Esophagus squamous epithelium (tissue), 5 donors: ENCODE measurements at regions not wholly inside any gene's neighbourhood (a gene's known extent, or its start where the extent isn't known, plus 50 kb on each side); places are given as distances from the start of the nearest gene placed in this dataset.

Experiments
- DNase-seq: peaks from one replicate; lab custom pipeline; 2025; lab: John Stamatoyannopoulos, UW
- H3K27ac ChIP-seq, 4 donors: fragments of 200-600 bp; sonication (generic); one replicate each; pipeline ENCODE4 v1.5.1; 2016 to 2019; ENCODE audit warnings: mild to moderate bottlenecking in 1 of 4
- H3K27me3 ChIP-seq, 4 donors: fragments of 200-600 bp; sonication (generic); 1 replicate in 3 of 4; 2 replicates in 1 of 4; pipeline versions ENCODE4 v1.5.1 to v1.6.0; 2017 to 2021; ENCODE audit warnings: antibody characterized with exemption in 1 of 4
- H3K36me3 ChIP-seq, 3 donors: fragments of 200-600 bp; sonication (generic); one replicate each; pipeline ENCODE4 v1.5.1; 2016 to 2019
- H3K4me1 ChIP-seq, 3 donors: fragments of 200-600 bp; sonication (generic); one replicate each; pipeline ENCODE4 v1.5.1; 2017 to 2019
- H3K4me3 ChIP-seq, 4 donors: fragments of 200-600 bp; sonication (generic); 1 replicate in 3 of 4; 2 replicates in 1 of 4; pipeline ENCODE4 v1.5.1; 2016 to 2019; ENCODE audit warnings: mild to moderate bottlenecking in 2 of 4, moderate library complexity in 1 of 4
- H3K9me3 ChIP-seq, 3 donors: fragments of 200-600 bp; sonication (generic); one replicate each; pipeline ENCODE4 v1.5.1; 2016 to 2019
- POLR2A ChIP-seq, 4 donors: fragments of 450-650 bp; IDR thresholded peaks; one replicate each; pipeline ENCODE4 v1.6.1; 2017; ENCODE audit warnings: antibody characterized with exemption in 4 of 4, mild to moderate bottlenecking in 4 of 4, moderate library complexity in 3 of 4
- WGBS, 2 donors: methylation state at CpG; one replicate each; pipeline ENCODE4 v1.1.5; 2018; 5-methylcytosine and 5-hydroxymethylcytosine counted together
- intact Hi-C: fragments of 100-400 bp; cut with DNase I; formaldehyde crosslinking; loops from one replicate; pipeline ENCODE4 v1.15.0; 2022
- TF ChIP-seq, protein P1 (sequence below), 6 experiments: fragments of 450-650 bp in 4 of 6; fragments of 200-600 bp in 2 of 6; sonication (generic) in 2 of 6; IDR thresholded peaks; one replicate each; pipeline ENCODE4 v1.5.1; 2016 to 2019; ENCODE audit warnings: antibody characterized with exemption in 6 of 6, mild to moderate bottlenecking in 4 of 6, moderate library complexity in 4 of 6
- donor health status: DM: yes; HTN: yes; CAD: no.

DNA sequence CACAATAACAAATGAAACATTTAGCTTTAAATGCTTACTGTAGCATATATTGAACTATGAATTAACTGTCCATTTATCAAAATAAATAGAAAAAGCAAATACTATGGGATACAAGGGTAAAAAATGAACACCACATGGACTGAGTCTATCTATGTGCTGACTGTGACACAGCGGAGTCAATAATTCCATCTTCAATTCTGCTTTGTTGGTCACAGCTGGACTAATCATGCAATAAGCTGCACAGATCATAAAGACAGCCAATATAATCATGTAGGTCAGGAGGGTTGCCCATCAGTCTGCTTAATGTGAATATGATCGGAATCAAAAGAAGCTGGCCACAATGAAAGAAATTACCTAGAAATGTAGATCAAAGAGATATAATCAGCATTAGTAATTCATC, 95.7 kb upstream of the FAM47A start:
- Histone ChIP-seq H3K36me3 (no peaks in the 10 kb centered on the region), H3K4me3 (no peak overlapping the region), H3K9me3 (no peaks in the 10 kb centered on the region), H3K27me3 (no peaks in the 10 kb centered on the region), H3K27ac (no peak overlapping the region), H3K4me1 (no peaks in the 10 kb centered on the region)
- TF ChIP-seq POLR2A (IDR thresholded peaks at IDR 0.05), result no peak
- TF ChIP-seq, protein P1, sequence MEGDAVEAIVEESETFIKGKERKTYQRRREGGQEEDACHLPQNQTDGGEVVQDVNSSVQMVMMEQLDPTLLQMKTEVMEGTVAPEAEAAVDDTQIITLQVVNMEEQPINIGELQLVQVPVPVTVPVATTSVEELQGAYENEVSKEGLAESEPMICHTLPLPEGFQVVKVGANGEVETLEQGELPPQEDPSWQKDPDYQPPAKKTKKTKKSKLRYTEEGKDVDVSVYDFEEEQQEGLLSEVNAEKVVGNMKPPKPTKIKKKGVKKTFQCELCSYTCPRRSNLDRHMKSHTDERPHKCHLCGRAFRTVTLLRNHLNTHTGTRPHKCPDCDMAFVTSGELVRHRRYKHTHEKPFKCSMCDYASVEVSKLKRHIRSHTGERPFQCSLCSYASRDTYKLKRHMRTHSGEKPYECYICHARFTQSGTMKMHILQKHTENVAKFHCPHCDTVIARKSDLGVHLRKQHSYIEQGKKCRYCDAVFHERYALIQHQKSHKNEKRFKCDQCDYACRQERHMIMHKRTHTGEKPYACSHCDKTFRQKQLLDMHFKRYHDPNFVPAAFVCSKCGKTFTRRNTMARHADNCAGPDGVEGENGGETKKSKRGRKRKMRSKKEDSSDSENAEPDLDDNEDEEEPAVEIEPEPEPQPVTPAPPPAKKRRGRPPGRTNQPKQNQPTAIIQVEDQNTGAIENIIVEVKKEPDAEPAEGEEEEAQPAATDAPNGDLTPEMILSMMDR (IDR thresholded peaks at IDR 0.05), result no peak
- intact Hi-C loops, result no loop called here
- no peak for DNase-seq
- 81 to 88% methylated on average over 2 of the region's 2 CpGs for WGBS, 2 donors

DNA sequence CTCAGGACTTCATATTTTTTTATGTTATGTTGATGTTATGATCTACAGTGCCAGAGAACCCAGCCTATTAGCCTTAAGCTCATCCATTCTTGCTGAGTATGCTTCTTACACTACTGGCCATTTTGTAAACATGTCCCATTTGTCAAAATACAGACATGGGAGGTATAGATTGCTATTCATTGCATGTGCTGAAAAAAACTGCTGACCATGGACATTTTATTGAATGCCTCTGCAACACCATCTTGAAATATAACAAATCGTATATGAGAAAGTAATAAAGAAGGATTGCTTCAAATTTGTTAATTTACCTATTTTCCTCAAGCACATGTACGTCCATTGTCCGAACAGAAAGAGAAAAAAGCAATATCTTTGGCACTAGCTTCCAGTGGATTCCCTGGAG, 91.5 kb upstream of the FAM47A start:
- Histone ChIP-seq H3K9me3 (no peaks in the 10 kb centered on the region), H3K36me3 (no peaks in the 10 kb centered on the region), H3K27ac (no peak overlapping the region), H3K4me3 (no peak overlapping the region), H3K4me1 (no peaks in the 10 kb centered on the region), H3K27me3 (no peaks in the 10 kb centered on the region)
- WGBS, 2 donors, result 2 to 63% methylated on average over 3 of the region's 3 CpGs
- intact Hi-C loops, result no loop called here
- no peak for TF ChIP-seq POLR2A (IDR thresholded peaks at IDR 0.05)
- no peak for DNase-seq

DNA sequence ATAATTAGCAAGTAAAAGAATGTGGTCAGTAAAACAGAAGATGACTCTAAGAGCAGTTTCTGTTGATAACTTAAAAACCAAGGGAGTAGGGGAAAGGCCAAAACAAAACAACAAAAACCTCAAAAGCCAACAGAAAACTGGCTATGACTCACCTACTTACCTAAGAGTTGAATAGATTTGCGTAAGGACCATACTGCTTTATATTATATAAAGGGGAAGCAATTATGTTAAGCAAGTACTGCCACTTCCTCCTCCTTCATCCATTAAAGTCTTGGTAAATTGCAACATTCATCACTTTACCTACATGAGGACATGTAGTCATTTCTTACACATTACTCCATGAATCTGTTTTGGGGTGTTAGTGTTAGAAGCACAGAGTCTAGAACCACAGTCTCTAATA, 85.9 kb upstream of the FAM47A start:
- DNase-seq, result no peak
- no peaks in the 10 kb centered on the region for H3K4me1 ChIP-seq
- intact Hi-C loops, result no loop called here
- H3K27ac ChIP-seq, result no peak overlapping the region
- no peaks in the 10 kb centered on the region for H3K27me3 ChIP-seq
- no peak overlapping the region for H3K4me3 ChIP-seq
- H3K36me3 ChIP-seq, result no peaks in the 10 kb centered on the region
- no peak for TF ChIP-seq POLR2A (IDR thresholded peaks at IDR 0.05)
- TF ChIP-seq, protein P1 (IDR thresholded peaks at IDR 0.05), result no peak
- H3K9me3 ChIP-seq, result peaks cover 0 to 4% (median 0%) of the 10 kb centered on the region in 3 donors
- 65 to 71% methylated on average over 1 of the region's 1 CpG for WGBS, 2 donors

DNA sequence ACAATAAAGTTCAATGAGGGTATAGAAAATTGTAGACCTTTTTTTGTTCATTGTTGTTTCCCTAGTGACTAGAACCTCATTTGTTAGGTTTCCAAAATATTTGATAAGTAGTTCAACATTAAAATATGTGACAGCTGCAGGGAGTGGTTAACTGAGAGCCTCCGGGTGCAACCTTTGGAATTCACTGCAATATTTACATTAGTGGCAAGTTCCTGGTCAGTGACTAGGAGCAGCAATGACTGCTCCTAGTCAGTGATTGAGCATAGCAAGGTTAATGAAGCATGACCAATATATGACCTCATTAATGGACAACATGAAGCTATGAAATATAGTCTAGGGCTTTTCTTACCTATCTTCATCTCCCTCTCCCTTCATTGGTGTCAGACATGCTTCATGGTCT, 65.8 kb upstream of the FAM47A start:
- Histone ChIP-seq H3K27ac (no peak overlapping the region), H3K4me1 (no peaks in the 10 kb centered on the region), H3K36me3 (no peaks in the 10 kb centered on the region), H3K4me3 (no peak overlapping the region), H3K27me3 (no peaks in the 10 kb centered on the region), H3K9me3 (no peaks in the 10 kb centered on the region)
- 61% methylated on average over 1 of the region's 1 CpG; no CpG with 5 or more reads in 1 of the 2 donors for WGBS, 2 donors
- intact Hi-C loops, result no loop called here
- TF ChIP-seq, protein P1 (IDR thresholded peaks at IDR 0.05), result no peak
- TF ChIP-seq POLR2A (IDR thresholded peaks at IDR 0.05), result no peak
- DNase-seq, result no peak
